DND-41 (cell line): ENCODE measurements at regions not wholly inside any gene's neighbourhood (a gene's known extent, or its start where the extent isn't known, plus 50 kb on each side); places are given as distances from the start of the nearest gene placed in this dataset.

ENCODE experiments used
- ATAC-seq: fragments of 200-7000 bp; cut with Tn5 transposase; 3 replicates; pipeline ENCODE4 v1.9.1; 2021; ENCODE audit warnings: low read depth; ENCODE audit not compliant: insufficient read depth
- DNase-seq: peaks from one replicate; pipeline ENCODE4 v3.0.0-alpha.2; 2020
- H2AFZ ChIP-seq: 2 replicates; pipeline ENCODE4 v1.6.0; 2012; ENCODE audit warnings: low read depth, low read length
- H3K27ac ChIP-seq: 2 replicates; pipeline ENCODE4 v1.5.1; 2012; ENCODE audit warnings: low read length, inconsistent platforms
- H3K27me3 ChIP-seq: fragments of 200-600 bp; sonication (generic); 2 replicates; pipeline ENCODE4 v1.6.0; 2012; ENCODE audit warnings: low read length, mild to moderate bottlenecking, inconsistent platforms; ENCODE audit not compliant: insufficient read depth, poor library complexity
- H3K36me3 ChIP-seq: 2 replicates; pipeline ENCODE4 v1.5.1; 2012; ENCODE audit warnings: low read length, inconsistent platforms; ENCODE audit not compliant: insufficient read depth
- H3K4me1 ChIP-seq: 2 replicates; pipeline ENCODE4 v1.5.1; 2012; ENCODE audit warnings: mild to moderate bottlenecking, low read length; ENCODE audit not compliant: insufficient read depth
- H3K4me2 ChIP-seq: 2 replicates; pipeline ENCODE4 v1.6.0; 2012; ENCODE audit warnings: mild to moderate bottlenecking, moderate library complexity, low read length, inconsistent platforms; ENCODE audit not compliant: insufficient read depth
- H3K4me3 ChIP-seq, 2 experiments: fragments of 200-600 bp in 1 of 2; shearing (Covaris generic) in 1 of 2; 2 replicates each; pipeline ENCODE4 v1.5.1; 2012 to 2016; ENCODE audit warnings: inconsistent platforms in 2 of 2, low read length in 2 of 2, mild to moderate bottlenecking in 2 of 2, low read depth in 1 of 2, moderate library complexity in 1 of 2
- H3K79me2 ChIP-seq: 2 replicates; pipeline ENCODE4 v1.6.0; 2012; ENCODE audit warnings: low read length, inconsistent platforms; ENCODE audit not compliant: insufficient read depth
- H3K9ac ChIP-seq: 2 replicates; pipeline ENCODE4 v1.6.0; 2012; ENCODE audit warnings: low read depth, mild to moderate bottlenecking, inconsistent platforms, low read length, moderate library complexity
- H3K9me3 ChIP-seq: 2 replicates; pipeline ENCODE4 v1.5.1; 2012; ENCODE audit warnings: low read length, moderate library complexity, mild to moderate bottlenecking, inconsistent platforms; ENCODE audit not compliant: insufficient read depth, severe bottlenecking
- H4K20me1 ChIP-seq: 2 replicates; pipeline ENCODE4 v1.6.0; 2012; ENCODE audit warnings: low read length; ENCODE audit not compliant: insufficient read depth
- EZH2 ChIP-seq: IDR thresholded peaks from 3 replicates; pipeline ENCODE4 v1.6.1; 2012; ENCODE audit warnings: borderline replicate concordance, low read depth, mild to moderate bottlenecking, moderate library complexity, low read length, inconsistent platforms; ENCODE audit not compliant: severe bottlenecking
- TF ChIP-seq, protein P1 (sequence below): IDR thresholded peaks from 2 replicates; pipeline ENCODE4 v1.5.1; 2012; ENCODE audit warnings: borderline replicate concordance, low read length, moderate library complexity, mild to moderate bottlenecking; ENCODE audit not compliant: poor library complexity, severe bottlenecking; ENCODE audit errors: extremely low read depth

DNA sequence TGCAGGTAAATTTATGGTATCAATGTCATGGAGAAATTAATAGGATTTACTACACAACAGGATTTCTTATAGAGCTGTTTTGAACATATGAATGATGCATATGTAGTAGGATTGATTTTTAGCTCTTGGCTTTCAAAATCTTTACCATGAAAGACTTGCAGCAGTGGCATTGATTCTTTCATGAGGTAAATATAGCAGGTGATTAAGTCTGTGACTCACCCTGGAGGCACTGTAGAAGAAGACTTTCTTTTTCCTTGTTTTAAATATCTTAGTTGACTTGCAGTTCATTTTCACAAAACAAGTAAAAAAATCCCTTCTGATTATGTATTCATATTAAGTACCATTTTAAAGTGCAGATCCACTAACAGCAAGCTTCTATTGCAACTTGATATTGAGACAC, 463.0 kb downstream of the FBXO15 start:
- TF ChIP-seq EZH2 = no peak
- TF ChIP-seq, protein P1, sequence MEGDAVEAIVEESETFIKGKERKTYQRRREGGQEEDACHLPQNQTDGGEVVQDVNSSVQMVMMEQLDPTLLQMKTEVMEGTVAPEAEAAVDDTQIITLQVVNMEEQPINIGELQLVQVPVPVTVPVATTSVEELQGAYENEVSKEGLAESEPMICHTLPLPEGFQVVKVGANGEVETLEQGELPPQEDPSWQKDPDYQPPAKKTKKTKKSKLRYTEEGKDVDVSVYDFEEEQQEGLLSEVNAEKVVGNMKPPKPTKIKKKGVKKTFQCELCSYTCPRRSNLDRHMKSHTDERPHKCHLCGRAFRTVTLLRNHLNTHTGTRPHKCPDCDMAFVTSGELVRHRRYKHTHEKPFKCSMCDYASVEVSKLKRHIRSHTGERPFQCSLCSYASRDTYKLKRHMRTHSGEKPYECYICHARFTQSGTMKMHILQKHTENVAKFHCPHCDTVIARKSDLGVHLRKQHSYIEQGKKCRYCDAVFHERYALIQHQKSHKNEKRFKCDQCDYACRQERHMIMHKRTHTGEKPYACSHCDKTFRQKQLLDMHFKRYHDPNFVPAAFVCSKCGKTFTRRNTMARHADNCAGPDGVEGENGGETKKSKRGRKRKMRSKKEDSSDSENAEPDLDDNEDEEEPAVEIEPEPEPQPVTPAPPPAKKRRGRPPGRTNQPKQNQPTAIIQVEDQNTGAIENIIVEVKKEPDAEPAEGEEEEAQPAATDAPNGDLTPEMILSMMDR = no peak
- no peaks in the 10 kb centered on the region for H3K36me3 ChIP-seq
- DNase-seq = no peak
- H3K27ac ChIP-seq = no peak overlapping the region
- H3K27me3 ChIP-seq = no peaks in the 10 kb centered on the region
- no peak for ATAC-seq
- H3K4me3 ChIP-seq = no peak overlapping the region
- H2AFZ ChIP-seq = no peak overlapping the region
- H3K4me2 ChIP-seq = no peak overlapping the region
- H3K9me3 ChIP-seq = no peaks in the 10 kb centered on the region
- H3K9ac ChIP-seq = no peak overlapping the region
- H3K4me1 ChIP-seq = peaks cover 30% of the 10 kb centered on the region
- H3K79me2 ChIP-seq = no peaks in the 10 kb centered on the region
- H4K20me1 ChIP-seq = no peaks in the 10 kb centered on the region

DNA sequence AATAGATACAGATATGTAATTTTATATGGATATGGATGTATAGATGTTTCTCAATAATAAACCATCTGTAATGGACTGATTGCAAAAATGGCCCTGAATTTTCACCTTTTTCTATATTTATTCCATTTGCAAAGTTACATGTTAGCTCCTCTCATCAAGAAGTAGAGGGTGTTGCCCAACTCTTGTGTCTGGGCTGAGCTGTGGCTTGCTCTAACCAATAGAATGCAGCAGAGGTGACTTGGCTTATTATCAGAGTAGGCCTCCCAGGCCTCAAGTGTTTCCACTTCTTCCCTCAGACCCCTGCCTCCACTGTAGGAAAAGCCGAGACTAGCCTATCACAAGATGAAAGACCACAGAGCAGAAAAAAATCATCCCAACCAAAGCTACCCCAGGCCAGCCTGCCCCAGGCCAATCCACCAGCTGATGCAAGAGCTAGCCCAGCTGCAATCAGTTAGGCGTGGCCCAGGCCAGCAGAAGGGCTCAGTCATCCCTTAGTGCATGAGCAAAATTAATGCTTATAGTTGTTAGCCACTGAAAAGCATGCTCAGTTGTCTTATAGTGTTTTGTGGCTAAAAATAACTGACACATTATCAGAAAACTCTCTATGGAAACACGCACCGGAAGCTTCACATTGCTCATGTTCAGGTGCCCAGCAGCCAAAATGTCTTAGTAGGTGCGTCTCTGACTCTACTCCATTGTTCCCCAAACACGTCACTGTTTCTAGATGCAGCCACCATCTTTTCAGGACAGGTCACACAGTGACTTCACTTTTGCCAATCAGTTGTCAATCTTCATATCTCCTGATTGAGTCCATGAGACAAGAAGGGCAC, 464.0 kb downstream of the FBXO15 start:
- ATAC-seq (no peak), DNase-seq (no peak)
- H3K27ac ChIP-seq = no peak overlapping the region
- H4K20me1 ChIP-seq = no peaks in the 10 kb centered on the region
- H3K4me3 ChIP-seq = no peak overlapping the region
- H3K4me2 ChIP-seq = no peak overlapping the region
- no peaks in the 10 kb centered on the region for H3K9me3 ChIP-seq
- no peaks in the 10 kb centered on the region for H3K27me3 ChIP-seq
- H3K9ac ChIP-seq = no peak overlapping the region
- no peaks in the 10 kb centered on the region for H3K36me3 ChIP-seq
- TF ChIP-seq EZH2 = no peak
- TF ChIP-seq, protein P1 = no peak
- H2AFZ ChIP-seq = no peak overlapping the region
- H3K79me2 ChIP-seq = no peaks in the 10 kb centered on the region
- H3K4me1 ChIP-seq = peaks cover 35% of the 10 kb centered on the region

DNA sequence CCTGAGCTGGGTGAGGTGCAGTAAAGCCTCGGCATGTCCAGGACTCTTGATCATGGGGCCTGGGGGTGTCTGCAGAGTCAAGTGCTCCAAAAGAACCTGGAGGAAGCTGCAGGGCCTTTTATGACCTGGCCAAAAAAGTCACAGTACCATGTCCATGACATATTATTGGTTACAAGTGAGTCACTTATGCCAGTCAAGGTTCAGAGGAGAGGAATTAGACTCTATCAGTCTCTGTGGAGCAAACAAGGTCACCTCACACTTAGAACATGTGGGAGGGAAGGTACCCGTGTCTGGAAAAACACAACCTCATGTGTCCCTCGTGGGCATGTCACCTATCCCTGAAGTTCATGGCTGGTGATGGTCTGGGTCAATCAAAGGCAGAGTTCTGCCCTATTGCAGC, 465.7 kb downstream of the FBXO15 start:
- Histone ChIP-seq H4K20me1 (no peaks in the 10 kb centered on the region), H3K9ac (no peak overlapping the region), H3K4me1 (peaks cover 35% of the 10 kb centered on the region), H3K27ac (peak overlapping the region; percentile 70), H2AFZ (peak overlapping the region; percentile 46; the same call in 1 of the 2 replicates), H3K27me3 (no peaks in the 10 kb centered on the region), H3K4me3 (no peak overlapping the region), H3K36me3 (no peaks in the 10 kb centered on the region), H3K9me3 (no peaks in the 10 kb centered on the region), H3K4me2 (no peak overlapping the region), H3K79me2 (no peaks in the 10 kb centered on the region)
- no peak for DNase-seq
- TF ChIP-seq, protein P1 = no peak
- TF ChIP-seq EZH2 = no peak
- no peak for ATAC-seq
